HFF-Myc (cell line): ENCODE measurements at regions not wholly inside any gene's neighbourhood (a gene's known extent, or its start where the extent isn't known, plus 50 kb on each side); places are given as distances from the start of the nearest gene placed in this dataset.
"Not testable (repeated sequence)": the region's sequence is repeated elsewhere in the genome, so short reads cannot be mapped to it uniquely, and the experiment has no call there.

Experiments
- DNase-seq: peaks from one replicate; pipeline ENCODE4 v3.0.0-alpha.2; 2011; ENCODE audit warnings: low read depth; ENCODE audit errors: extremely low read depth
- H3K4me3 ChIP-seq: replicated peaks from 2 replicates; pipeline ENCODE4 v1.5.1; 2011; ENCODE audit warnings: low read depth, mild to moderate bottlenecking, control low read depth, low read length
- CTCF ChIP-seq: IDR thresholded peaks from 2 replicates; pipeline ENCODE4 v1.5.1; 2012; ENCODE audit warnings: mild to moderate bottlenecking, low read depth, low read length, control low read depth; ENCODE audit errors: missing control alignments

- DNase-seq: no peak
- H3K4me3 ChIP-seq: no peak overlapping the region
- no peak for TF ChIP-seq CTCF
Observed at GRCh38 chr3:5047764-5048419, 68.7 kb downstream of the BHLHE40 start.

- TF ChIP-seq CTCF: no peak
- no peak for DNase-seq
- no peak overlapping the region for H3K4me3 ChIP-seq
Observed at GRCh38 chr3:5051772-5052171, 70.3 kb upstream of the ARL8B start.

- no peak for TF ChIP-seq CTCF
- H3K4me3 ChIP-seq: no peak overlapping the region
- DNase-seq: no peak
Observed at GRCh38 chr3:5052247-5052646, 69.8 kb upstream of the ARL8B start.

- no peak for DNase-seq
- no peak for TF ChIP-seq CTCF
Observed at GRCh38 chr3:5053021-5053831, 68.9 kb upstream of the ARL8B start.

GRCh38 chr3:5054098-5054497, 68.0 kb upstream of the ARL8B start:
- no peak for DNase-seq
- TF ChIP-seq CTCF: no peak

More at GRCh38 chr3:5053021-5053831, 68.9 kb upstream of the ARL8B start:
- no peak overlapping the region for H3K4me3 ChIP-seq

GRCh38 chr3:5054579-5054978, 67.5 kb upstream of the ARL8B start:
- not testable (repeated sequence) for DNase-seq, H3K4me3 ChIP-seq

More at GRCh38 chr3:5054098-5054497, 68.0 kb upstream of the ARL8B start:
- no peak overlapping the region for H3K4me3 ChIP-seq

- no peak for TF ChIP-seq CTCF
- no peak for DNase-seq
- H3K4me3 ChIP-seq: no peak overlapping the region
Observed at GRCh38 chr3:5055357-5056110, 66.6 kb upstream of the ARL8B start.
